Cardiac fibroblast (primary cell): ENCODE measurements at regions not wholly inside any gene's neighbourhood (a gene's known extent, or its start where the extent isn't known, plus 50 kb on each side); places are given as distances from the start of the nearest gene placed in this dataset.

Source experiments
- DNase-seq, 2 donors: peaks; one replicate each; pipeline versions ENCODE4 v3.0.0 to v3.0.0-alpha.2; 2010; ENCODE audit warnings: low read depth in 2 of 2
- H3K4me3 ChIP-seq, 2 donors: replicated peaks in 1 of 2; 1 replicate in 1 of 2; 2 replicates in 1 of 2; pipeline ENCODE4 v1.5.1; 2011; ENCODE audit warnings: low read depth in 2 of 2, low read length in 2 of 2, mild to moderate bottlenecking in 2 of 2, moderate library complexity in 1 of 2
- CTCF ChIP-seq: IDR thresholded peaks from one replicate; pipeline ENCODE4 v1.5.1; 2011; ENCODE audit warnings: low read depth, mild to moderate bottlenecking, low read length, inconsistent platforms

- H3K4me3 ChIP-seq: no peak overlapping the region
- no peak for TF ChIP-seq CTCF
- DNase-seq: no peak
These were observed 95.7 kb downstream of the VAPA start for GRCh38 chr18:10009321-10010144.

- TF ChIP-seq CTCF: no peak
- H3K4me3 ChIP-seq: no peak overlapping the region
- peak; percentile 84 to 97 for DNase-seq
These were observed 96.8 kb downstream of the VAPA start for GRCh38 chr18:10010611-10011015.

- H3K4me3 ChIP-seq: no peak overlapping the region
- DNase-seq: no peak
- no peak for TF ChIP-seq CTCF
These were observed 97.2 kb downstream of the VAPA start for GRCh38 chr18:10011061-10011460.

GRCh38 chr18:10011751-10012150 is 97.9 kb downstream of the VAPA start:
- no peak overlapping the region for H3K4me3 ChIP-seq
- no peak for DNase-seq
- no peak for TF ChIP-seq CTCF

- TF ChIP-seq CTCF: no peak
These were observed 98.7 kb downstream of the VAPA start for GRCh38 chr18:10012526-10012925.

GRCh38 chr18:10013621-10014543 is 100.1 kb downstream of the VAPA start:
- no peak for DNase-seq
- no peak overlapping the region for H3K4me3 ChIP-seq
- TF ChIP-seq CTCF: no peak

More at GRCh38 chr18:10012526-10012925, 98.7 kb downstream of the VAPA start:
- no peak overlapping the region for H3K4me3 ChIP-seq
- DNase-seq: no peak
